Kasumi-1 (cell line): ENCODE measurements at regions not wholly inside any gene's neighbourhood (a gene's known extent, or its start where the extent isn't known, plus 50 kb on each side); places are given as distances from the start of the nearest gene placed in this dataset.
"Not testable (repeated sequence)": the region's sequence is repeated elsewhere in the genome, so short reads cannot be mapped to it uniquely, and the experiment has no call there.

Experiments used
- DNase-seq, 2 experiments: peaks; one replicate each; lab custom pipeline; 2025; lab: John Stamatoyannopoulos, UW

DNA sequence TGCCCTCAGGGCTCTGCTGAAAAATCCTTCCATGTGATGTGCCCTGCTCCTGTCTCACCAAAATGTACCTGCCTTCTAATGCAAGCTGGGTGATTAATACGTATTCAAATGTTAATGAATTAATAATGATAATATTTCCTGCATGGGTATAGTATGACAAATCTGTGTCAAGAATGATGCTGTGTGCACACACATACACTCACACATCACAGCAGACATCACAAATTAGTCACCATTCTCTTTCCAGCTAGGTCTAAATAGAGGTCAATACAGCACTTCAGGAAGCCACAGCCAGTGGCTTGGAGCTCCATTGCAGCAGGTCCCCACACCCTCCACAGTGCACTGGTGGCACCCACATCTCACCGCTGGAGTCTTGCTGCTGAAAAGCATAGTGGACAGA, 681.2 kb upstream of the NRP1 start:
- DNase-seq = no peak

DNA sequence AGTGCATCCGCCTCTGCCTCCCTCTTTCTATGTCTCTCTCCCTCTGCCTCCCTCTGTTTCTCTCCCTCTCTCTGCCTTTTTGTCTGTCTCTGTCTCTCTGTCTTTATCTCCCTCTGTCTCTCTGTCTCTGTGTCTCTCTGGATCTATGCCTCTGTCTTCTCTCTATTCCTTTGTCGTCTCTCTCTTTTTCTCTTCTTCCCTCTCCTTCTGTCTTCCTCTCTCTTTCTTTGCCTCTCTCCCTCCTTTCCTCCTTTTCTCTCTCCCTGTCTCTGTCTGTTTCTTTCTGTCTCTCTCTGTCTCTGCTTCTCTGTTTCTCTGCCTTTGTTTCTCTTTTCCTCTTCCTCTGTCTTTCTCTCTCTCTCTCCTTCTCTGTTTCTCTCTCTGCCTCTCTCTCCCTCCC, 678.8 kb upstream of the NRP1 start:
- no peak for DNase-seq

DNA sequence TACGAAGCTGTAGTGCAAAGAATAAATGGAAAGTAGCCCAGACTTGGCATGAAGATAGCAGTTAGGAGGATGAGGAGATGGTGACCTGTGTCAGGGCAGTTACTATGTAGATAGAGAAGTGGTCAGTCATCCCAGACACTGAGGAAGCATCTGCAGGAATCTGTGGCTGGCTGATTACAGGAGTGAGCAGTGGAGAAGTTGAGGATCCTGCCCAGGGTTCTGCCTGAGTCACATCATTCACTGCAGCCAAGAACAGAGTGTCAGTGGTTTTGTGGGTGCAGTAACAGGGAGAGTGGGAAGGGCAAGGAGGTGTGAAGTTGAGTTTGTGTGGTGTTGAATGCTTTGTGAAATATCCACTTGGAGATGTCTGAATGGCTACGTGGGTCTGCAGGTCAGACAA, 676.4 kb upstream of the NRP1 start:
- peak; percentile 98 for DNase-seq

DNA sequence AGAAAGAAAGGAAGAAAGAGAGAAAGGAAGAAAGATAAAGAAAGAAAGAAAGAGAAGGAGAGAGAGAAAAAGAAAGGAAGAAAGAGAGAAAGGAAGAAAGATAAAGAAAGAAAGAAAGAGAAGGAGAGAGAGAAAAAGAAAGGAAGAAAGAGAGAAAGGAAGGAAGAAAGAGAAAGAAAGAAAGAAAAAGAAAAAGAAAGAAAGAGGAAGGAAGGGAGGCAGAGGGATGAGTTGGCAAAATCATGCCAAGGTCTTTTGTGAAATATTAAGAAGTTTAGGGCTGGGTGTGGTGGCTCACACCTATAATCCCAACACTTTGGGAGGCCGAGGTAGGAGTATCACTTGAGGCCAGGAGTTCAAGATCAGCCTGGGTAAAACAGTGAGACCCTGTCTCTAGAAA, 675.8 kb upstream of the NRP1 start:
- DNase-seq = not testable (repeated sequence)

DNA sequence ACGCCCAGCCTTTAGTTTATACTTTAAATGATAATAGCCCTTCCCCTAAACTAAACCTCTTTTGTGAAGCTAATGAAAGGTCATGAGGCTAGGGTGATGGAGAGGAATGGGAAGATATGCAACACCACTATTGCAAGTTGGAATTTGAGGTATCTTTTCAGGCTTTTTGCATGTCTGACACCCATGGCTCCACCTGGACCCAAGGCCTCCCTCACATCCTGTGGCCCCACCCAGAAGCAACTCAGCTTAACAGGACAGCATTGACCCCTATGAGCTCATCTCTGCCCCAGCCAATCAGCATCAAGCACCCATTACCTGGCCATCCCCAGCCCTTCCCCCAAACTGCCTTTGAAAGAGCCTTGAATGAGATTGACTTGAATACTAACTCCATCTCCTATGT, 674.2 kb upstream of the NRP1 start:
- DNase-seq = no peak

- no peak for DNase-seq
Observed at GRCh38 chr10:34006471-34006870, 672.0 kb upstream of the NRP1 start.

DNA sequence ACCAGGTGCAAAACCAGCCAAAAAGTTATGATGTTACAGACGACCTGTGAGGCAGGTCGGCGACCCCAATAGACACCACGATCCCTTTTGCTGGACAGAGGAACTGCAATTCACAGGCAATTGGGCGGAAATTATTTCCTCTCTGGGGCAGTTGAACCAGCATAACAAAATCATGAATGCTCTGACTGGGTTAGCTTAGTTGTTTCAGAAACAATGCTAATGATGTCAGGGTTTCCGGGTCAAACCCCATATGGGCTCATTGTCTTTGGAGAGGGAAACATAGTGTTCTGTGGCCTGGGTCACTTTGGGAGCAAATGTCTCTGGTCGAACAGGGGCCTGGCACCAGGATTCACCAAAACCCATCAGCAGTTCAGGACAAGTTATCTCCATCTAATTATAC, 669.1 kb upstream of the NRP1 start:
- no peak for DNase-seq

DNA sequence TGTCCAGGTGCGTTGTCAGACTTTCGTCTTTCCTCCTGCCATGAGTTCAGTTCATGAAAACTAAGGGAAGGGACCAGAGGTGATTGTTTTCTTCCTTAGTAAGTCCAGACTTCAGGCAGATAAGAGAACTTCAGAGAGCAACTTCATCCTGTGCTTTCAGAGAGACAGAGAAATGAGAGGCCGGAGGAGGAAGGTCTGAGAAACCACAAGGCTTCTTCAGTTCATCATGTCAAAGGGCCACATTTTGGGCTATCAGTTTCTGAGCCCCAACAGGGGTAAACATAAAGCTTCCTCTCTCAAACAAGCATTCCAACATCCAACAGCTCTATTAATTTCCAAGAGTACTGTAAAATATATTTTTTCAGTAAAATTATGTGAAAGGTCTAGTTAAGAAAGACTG, 668.4 kb upstream of the NRP1 start:
- peak in 1 of 2 experiments; percentile 15 for DNase-seq

GRCh38 chr10:34001831-34002230, 667.4 kb upstream of the NRP1 start:
- no peak for DNase-seq

DNA sequence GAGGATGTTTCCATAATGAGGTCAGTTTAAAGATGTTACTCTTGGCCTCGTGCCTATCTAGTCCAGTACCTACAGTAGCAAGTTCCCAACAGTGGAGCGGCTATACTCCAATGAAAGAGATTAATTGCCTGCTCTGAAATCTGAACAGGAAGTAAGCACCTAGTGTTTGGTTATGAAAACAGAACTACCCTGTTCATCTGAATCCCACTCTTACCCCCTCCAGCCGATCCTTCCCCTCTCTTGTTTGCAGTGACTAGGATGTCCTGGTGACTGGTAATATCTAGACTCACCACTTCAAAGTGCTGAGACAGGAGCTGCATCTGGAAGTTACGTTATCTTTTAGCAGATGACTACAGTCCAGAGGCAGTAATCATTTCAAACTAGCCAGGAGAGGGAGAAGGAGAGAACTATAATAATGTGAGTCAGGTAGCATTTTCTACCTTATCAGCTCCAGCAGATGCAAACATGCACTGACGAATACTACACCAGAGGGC, 666.7 kb upstream of the NRP1 start:
- no peak for DNase-seq

- no peak for DNase-seq
Observed at GRCh38 chr10:33993917-33994316, 659.5 kb upstream of the NRP1 start.

GRCh38 chr10:33991924-33992323, 657.5 kb upstream of the NRP1 start:
- DNase-seq = no peak

- no peak for DNase-seq
Observed at GRCh38 chr10:33986515-33986914, 652.0 kb upstream of the NRP1 start.

DNA sequence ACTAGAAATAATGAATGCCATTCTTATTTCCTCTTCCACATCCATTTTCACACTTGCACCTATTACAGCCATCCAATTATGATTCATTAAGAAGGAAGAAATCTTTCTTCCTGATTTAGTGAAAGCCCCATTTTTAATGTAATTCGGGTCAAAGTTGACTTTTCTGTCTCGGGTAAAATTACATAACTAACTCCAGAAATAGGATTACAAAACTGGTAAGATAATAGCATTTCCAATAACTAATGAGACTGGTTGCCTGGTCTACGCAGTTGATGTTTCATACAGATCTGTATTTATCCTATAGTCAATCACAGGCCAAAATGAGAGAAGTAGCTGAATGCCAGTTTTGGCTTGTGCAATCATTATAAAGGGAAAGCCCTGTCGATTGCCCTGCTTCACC, 651.5 kb upstream of the NRP1 start:
- DNase-seq = no peak

- DNase-seq = no peak
Observed at GRCh38 chr10:33982995-33983394, 648.5 kb upstream of the NRP1 start.

GRCh38 chr10:33981301-33981700, 646.8 kb upstream of the NRP1 start:
- no peak for DNase-seq

DNA sequence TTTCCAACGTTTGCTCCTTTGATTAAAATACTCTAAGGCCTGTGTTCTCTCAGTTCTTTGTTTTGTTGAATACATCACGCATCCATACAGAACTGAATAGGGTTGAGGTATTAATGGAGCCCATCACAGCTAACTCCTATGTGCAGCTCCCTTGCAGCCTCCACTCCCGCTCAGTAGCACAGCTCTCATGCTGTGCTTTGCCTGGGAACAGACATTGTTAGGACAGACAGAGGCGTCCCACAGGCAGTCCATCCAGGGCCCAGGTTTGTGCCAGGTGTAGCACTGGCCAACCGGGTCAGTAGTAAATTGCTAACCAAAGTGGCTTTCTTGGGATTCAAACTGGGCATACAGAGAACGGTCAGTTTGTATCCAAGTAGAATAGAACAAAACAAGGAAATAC, 644.7 kb upstream of the NRP1 start:
- DNase-seq = no peak

GRCh38 chr10:33975481-33975880, 641.0 kb upstream of the NRP1 start:
- no peak for DNase-seq

DNA sequence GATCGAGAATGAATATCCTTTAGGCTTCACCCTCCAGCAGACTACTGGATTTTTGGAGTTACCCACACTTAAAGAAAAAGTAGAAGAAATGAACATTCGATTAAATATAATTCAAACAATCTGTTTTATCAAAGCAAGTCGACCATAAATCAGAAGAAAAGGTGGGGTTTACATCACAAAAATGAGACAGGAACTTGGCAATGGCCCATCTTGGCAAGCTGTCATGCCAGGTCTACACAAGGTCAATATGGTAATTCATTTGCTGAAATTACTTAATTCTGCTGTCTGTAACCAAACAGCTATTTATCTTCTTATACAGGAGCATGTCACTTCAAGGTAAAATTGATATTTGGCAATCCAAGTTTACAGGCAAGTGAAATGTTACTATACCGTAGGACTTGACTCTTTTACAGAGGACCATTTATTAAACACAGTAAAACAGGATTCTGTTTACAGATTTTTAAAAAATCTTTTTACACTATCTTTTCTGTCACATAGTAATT, 640.6 kb upstream of the NRP1 start:
- DNase-seq = no peak

GRCh38 chr10:33968983-33969382, 634.5 kb upstream of the NRP1 start:
- DNase-seq = no peak

- DNase-seq = no peak
Observed at GRCh38 chr10:33967606-33968120, 633.2 kb upstream of the NRP1 start.

GRCh38 chr10:33966946-33967345, 632.5 kb upstream of the NRP1 start:
- no peak for DNase-seq

DNA sequence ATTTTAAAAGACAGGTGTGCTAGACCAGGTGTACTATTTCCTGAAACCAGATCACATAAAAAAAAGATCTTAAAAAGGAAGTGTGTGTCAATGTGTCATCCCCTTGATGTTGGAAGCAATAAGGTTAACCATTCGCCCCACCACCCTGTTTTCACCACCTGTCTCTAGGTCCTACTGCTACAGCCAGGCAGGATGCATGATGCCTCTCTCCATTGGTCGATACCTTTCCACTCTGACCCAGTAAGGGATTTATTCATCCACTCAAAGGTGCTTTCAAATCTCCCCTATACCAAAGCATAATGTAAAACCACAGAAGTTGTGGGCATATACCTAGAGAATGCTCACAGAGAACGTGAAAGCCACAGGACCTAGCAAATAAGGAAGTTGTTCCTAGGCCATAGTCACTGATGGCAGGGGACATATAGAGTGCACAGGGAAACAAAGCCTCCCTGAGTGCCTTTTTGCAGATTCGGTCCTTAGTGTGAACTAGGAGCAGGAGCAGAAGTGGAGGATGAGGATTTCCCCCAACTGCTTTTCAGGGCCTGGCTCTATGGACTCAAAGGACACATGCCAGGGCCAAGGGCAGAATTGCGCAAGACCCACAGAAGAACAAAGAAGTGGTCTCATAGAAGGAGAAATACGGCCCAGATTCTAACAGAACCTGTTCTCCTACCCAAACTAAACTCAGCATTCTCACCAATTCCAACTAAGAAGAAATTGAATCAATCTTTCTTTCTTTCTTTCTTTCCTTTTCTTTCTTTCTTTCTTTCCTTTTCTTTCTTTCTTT, 631.5 kb upstream of the NRP1 start:
- DNase-seq = peak; percentile 73 to 78

DNA sequence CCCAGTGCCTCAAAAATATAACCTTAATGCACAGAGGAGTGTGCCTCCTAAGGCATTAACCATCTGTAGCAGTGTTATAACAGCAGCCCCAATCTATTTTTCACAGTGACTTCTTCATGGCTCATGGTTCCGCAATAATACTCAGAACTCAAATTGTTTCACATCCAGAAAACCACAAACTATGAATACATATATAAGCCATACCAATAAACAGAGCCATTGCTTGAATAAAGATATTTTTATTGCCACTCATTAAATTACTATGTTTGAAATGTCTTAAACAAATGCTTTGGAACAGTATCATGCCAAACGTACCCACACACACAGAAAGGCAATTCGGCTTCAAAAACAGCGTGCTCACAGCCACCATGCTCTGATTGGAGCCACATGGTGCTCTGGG, 629.3 kb upstream of the NRP1 start:
- DNase-seq = no peak
